Stimulated activated CD4-positive, alpha-beta T cell treated with anti-CD3 and anti-CD28 coated beads, Interleukin-2, amount 100 ng/mL, for 48 hours (primary cell): ENCODE measurements at regions not wholly inside any gene's neighbourhood (a gene's known extent, or its start where the extent isn't known, plus 50 kb on each side); places are given as distances from the start of the nearest gene placed in this dataset.
"Not testable (repeated sequence)": the region's sequence is repeated elsewhere in the genome, so short reads cannot be mapped to it uniquely, and the experiment has no call there.

Experiments used
- DNase-seq, 2 donors: peaks; one replicate each; pipeline ENCODE4 v3.0.0-alpha.2; 2020

DNA sequence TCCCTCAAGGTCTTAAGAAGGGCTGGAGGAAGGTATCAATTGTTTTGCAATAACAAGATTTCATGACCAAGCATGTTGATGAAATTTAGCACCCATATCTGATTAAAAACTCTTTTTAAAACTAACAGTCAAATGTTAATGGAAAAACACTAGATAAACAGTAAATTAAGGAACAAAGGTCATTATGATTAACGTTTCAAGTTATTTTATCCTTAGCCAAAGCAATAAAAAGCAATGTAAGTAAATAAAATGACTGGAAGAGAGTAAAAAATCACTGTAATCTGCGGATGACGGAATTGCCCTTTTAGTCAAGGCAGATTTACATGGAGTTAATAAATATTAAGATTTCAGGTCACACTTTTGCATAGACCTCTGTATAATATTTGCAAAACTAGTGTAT lies 179.5 kb upstream of the KLF6 start:
- no peak for DNase-seq

DNA sequence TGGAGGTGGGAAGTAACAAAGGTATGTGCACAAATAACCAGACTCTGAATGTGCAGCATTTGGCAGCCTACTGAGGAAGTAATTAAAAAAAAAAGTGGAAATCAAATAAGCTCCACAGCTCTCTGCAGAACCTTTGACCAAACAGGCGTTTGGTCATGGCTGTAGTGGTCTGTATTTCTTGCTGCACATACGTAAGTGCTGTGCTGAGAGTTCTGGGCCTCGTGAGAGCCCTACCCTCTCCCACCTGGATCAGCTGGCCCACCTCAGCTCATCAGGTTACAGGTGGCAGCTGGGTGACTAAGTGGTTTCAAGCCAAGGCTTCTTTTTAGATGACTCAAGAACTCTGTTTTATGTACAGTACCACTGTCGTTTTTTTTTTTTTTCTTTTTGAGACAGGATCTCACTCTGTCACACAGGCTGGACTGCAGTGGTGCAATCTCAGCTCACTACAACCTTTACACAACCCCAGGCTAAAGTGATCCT lies 178.2 kb upstream of the KLF6 start:
- DNase-seq, result no peak

DNA sequence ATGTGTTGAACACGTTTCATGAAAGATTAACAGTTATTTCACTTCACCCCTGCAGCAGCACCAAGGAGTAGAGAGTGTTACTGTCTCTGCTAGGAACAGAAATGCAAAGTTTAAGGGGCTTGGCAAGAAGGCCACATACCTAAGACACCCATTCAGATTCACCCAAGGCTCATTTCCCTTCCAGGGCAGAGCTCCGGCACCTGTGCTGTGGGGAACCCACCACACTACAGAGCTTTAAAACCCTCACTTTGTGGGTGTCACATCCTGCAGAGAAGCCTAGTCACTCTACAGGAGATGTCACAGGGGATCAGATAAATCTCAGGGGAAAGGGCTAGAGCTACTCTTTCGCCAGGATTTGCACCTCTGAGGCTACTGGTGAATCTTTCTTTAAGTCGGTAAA lies 176.1 kb upstream of the KLF6 start:
- no peak for DNase-seq

DNA sequence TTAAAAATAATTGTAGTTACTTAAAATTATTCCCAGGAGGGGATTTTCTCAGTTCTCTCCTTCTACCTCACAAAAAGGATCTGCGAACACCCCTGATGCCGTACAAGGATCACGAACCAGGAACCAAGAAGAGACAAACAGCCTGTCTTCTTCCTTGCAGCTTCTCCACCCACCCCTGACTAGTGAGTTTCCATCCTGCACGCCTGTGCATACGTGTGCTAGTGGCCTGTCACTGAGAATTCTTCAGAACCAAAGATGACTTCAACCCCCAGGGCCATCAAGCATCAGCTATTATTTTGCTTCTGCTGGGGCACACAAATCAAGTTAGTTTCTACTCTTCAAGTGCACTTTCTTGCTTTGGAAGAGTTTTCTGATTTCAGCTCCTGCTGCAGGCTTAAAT lies 175.5 kb upstream of the KLF6 start:
- DNase-seq, result no peak

DNA sequence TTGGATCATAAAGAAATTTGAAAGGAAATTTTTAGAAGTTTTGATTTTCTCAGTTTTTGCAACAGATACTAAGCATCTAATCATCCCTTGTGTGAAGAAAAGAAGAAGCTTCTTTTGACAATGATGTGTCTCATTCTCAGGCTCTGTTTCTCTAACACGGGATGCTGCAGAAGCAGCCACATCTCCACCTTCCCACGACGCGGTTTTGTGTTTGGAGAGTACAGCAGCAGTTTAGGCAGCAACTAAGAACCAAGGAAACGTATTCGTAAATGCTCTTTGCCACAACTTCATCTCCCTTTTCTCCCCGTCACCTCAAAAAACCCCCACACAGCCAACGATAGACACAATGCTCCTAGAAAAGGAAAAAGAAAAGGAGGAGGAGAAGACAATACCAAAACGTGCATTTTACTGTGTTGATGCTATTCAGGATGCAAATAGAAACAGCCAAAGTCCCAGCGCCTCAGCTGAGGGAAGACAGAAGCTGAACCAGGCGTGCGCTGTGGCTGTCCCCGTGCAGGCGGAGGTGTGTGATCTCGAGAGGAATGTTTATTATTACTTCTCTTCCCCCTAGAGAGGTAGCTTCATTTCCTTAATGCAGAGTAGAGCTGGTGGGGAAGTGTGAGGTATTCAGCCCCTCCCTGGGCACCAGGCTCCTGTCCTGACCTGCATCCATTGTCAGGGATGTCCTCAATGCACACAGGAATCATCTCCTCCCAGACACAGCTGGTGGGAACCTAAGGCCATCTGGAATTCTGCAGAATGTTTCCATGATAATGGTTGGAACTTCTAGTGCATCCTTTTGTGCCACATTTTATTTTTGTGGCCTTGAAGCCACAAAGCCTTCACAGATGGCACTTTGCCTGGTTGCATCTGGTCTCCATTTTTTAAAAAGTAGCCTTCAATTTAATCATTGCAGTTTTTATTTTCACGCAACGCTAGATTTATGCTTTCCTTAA lies 174.6 kb upstream of the KLF6 start:
- DNase-seq, result no peak

DNA sequence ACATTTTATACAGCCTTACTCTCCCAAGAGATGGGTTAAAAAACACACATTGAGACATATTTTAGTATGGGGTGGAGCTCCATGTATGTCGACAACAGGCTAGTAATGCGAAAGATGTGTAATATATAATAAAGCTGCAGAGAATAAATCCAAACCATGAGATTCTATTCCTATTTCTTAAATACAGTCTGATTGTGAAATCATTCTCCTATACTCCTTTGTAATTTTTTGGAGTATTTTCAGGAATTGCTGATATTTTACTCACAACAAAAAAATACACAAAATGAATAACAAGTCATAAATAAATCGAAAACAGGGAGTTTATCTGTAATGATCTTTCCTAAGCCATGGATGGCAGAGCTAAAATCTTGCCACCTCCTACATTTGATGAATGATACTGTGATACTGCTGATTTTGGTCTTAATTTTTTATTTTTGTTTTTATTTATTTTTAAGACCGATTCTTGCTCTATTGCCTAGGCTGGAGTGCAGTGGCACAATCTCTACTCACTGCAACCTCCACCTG lies 173.5 kb upstream of the KLF6 start:
- DNase-seq, result no peak

DNA sequence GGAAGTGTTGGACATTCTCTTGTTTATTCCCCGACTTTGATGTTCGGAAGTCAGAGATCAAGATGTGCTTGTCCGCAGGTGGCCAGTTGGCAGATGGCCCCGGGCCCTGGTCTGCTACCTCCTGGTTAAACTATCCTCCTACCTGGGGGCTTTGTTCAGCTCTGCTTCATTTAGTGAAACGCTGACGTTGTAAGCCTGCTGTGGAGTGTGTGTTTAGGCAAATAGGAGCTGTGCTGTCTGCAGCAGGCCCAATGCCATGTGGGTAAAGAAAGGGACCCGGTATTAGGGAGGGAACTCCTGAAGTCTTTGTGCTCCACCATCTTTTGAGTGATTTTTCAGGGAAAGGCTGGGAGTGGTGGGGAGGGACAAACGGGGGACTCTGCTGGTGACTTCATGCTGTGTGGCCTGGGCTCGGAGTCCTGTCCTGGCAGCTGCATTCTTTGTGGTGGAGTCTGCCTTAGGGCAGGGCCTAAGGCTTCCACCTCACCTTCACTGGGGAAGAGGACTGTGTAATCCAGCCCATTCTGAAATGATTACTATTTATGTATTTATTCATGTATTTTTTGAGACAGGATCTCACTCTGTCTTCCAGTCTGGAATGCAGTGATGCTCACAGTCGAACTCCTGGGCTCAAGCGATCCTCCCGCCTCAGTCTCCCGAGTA lies 171.1 kb upstream of the KLF6 start:
- no peak for DNase-seq

DNA sequence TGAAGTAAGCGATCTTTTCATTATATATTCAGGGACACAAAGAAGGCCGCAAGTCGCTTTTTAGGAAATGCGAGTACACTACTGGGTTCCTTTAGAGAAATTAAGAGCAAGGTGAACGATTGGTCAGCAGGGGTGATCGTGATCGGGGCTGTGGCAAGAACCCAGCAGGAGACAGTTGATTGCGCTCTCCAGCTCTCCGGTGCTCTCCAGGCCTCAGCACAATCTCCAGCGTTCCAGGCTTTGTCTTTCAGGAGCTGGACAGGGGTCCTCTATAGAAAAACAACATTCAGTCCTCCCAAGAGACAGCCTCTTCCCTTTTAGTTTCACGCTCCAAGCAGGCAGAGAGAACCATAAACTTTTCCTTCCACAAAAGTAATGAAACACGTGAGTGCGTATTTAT lies 170.5 kb upstream of the KLF6 start:
- DNase-seq, result no peak

DNA sequence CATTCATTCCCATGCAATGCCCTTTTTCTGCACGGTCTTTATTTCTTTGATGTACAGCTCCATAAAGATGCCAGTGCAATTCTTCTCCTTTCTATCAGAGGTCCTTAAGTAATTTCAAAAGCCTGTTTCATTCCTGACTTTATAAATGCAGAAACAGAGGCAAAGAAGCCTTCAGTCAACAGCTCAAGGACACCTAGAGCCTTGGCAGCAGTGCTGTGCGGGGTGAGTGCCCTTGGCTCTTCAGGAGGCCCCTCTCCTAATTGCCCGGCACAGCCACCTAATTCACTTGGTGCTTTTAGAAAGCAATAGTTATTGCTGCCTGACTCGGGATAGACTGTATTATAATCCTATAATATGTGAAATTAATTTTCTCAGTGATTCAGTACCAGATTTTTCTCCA lies 169.6 kb upstream of the KLF6 start:
- DNase-seq, result no peak

DNA sequence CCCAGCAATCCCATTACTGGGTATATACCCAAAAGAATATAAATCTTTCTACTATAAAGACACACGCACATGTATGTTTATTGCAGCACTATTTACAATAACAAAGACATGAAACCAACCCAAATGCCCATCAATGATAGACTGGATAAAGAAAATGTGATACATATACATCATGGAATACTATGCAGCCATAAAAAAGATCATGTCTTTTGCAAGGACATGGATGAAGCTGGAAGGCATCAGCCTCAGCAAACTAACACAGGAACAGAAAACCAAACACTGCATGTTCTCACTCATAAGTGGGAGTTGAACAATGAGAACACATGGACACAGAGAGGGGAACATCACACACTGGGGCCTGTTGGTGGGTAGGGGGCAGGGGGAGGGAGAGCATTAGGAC lies 169.0 kb upstream of the KLF6 start:
- not testable (repeated sequence) for DNase-seq

DNA sequence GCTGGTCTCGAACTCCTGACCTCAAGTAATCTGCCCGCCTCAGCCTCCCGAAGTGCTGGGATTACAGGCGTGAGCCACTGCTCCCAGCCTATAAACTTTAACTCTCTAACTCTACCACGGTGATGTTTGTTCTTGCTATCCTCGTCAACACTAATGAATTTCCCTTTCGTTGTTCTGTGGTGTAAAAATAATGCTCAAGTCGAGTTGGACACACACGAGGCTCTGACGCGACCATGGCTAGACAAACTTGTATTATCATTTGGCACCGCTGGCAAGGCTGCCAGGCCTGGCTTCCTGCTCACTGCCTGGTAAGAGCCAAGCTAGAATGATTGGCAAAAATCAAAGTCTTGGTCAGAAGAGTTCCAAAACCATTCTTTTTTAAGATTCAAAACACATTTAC lies 167.0 kb upstream of the KLF6 start:
- no peak for DNase-seq

DNA sequence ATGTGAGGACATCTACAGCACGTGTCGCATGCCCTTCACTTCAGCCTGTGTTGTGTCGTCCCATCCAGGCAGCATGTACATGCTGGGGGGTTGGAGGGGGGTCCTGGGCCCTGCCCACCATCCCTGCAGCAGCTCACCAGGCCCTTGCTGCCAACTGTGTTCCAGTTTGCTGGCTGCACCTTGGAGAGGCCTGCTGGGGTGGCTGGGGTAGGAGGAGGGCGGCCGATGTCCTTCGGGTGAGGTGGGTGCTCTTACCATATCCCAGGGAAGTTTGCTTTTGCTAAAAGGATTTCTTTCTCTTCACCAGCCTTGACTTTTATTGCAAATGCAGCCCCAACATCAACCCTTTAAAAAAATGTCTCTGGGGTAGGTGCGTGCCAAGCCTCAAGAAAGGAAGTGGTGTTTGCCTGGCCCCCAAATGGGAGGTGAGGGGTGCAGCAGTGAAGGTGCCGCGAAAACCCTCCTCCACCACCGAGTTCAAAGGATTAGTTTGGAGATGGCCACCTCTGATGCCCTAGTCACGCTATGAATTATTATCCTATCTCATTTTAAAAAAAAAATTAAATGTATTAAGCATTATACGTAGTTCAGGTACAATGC lies 165.8 kb upstream of the KLF6 start:
- DNase-seq, result no peak

DNA sequence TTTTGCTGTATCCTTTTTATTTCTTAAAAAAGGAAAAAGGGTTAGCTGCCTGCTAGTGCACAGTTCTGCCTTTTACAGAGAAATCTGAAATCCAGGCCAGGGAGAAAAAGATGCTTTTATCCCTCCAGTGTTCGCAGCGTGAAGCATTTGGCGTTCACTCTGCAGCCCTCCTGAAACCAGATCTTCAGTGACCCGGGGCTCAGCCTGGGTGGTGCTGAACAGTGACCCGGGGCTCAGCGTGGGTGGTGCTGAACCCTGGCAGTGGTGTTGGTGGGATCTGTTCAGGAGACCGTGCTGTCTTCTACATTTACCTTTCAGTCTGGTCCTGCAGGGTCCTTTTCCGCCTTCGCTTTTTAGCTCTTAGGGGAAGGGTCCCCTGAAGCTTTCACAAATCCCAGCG lies 164.7 kb upstream of the KLF6 start:
- no peak for DNase-seq

DNA sequence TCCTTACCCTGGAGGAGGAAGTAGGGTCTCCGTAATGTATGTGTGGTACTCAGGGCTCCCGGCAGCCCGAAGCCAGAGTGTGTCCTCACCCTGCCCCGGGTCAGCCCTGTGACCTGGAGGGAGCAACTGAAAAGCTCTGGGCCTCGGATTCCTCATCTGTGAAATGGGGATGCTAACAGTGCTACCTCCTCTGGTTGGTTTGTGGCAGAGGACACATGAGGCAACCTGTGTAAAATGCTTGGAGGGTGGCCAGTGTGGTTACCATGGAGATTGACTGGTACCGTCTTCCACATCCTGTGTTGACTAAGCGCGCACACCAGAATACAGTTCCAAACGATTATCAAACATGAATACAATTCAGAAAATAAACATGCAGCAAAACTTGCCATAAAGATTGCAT lies 163.8 kb upstream of the KLF6 start:
- DNase-seq, result peak; percentile 48 to 58

DNA sequence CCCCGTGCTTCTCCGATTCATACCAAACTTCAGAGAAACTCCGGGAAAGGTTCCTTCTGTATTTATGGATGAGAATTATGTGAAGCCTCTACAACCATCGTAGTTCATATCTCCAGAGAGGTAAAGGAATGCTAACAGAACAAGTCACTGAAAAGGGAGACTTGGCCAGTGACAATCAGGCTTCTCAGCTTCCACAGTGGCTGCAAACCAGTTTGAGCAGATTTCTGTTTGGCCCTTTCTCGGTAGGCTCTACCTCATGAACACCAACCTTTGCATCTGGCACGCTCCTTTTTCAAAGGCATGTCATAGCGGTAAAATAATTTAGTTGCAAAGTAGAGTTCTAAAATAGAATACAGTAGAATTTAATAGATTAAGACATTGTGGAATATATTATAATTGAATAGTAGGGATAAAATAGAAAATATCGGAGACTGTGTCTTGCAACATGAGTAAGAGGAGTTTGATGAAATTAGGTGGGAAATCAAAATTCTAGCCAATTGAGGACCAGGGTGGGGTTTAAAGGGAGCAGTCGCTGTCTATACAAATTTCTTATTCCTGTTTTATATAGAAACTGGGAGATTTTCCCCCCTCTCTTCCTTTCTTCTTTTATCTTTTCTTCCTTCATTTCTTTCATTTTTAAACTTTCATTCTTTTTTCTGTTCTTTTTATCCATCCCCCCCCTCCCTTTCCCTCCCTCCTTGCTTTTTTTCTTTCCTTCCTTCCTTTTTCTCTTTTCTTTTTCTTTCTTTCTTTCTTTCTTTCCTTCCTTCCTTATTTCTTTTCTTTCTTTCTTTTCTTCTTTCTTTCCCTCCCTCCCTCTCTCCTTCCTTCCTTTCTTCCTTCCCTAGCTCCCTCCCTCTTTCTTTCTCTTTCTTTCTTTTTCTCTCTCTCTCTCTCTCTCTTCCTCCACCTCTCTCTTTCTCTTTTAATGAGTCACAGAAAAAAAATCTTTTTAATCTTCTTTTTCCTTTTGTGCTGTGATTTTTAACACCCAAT lies 161.5 kb upstream of the KLF6 start:
- no peak for DNase-seq

DNA sequence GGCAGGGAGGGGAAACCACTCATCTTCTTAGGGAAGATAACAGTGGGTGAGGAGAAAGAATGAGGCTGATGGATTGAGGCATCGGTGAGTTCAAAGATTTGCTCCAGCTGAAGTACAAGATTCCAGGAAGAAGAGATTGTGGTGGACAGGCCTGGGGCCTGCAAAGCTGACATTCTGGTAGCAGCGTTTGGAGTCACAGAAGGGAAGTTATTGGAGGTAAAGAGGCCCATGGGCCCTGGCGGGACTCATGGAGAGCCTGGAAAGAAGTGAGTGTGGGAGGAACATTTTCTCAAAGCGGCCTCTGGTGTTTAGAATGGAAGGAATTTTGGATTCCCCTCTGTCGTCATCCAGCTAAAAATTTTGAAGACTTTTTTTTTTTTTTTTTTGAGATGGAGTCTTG lies 160.0 kb upstream of the KLF6 start:
- DNase-seq, result no peak

DNA sequence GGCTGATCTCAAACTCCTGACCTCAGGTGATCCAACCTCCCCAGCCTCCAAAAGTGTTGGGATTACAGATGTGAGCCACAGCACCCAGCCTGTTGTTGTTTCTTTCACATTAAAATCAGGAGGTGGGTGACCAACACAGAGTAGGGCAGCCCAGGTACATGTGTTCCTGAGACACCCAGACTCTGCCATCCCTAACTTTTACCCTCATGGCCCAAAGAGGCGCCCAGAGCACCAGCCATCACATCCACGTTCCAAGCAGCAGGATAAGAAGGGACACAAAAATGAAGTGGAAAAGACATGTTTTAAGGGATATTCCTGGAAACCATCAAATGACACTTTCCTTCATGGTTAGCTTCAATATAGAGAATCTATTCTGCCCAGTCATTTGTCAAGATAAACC lies 159.6 kb upstream of the KLF6 start:
- DNase-seq, result no peak

DNA sequence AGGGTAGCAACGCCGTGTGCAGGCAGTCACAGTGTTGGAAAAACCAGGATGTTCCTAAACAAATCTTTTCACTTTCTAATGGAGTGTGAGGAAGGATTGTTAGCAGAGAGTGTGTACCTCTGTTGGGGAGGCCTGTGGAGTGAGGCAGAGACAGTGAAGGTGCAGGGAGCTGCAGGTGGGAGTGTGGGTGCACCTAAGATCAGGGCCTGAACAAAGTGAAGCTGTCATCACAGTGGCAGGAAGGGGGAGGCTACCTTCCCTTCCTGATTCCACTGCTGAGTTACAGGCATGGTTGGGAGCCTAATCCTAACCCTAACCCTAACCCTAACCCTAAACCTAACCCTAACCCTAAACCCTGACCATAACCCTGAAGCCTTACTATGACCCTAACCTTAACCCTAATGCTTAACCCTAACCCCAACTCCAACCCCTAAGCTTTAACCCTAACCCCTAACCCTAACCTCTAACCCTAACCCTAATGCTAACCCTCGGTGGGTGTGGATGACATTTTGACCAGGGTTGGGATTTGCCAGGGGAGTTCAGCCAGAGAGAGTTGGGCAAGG lies 158.8 kb upstream of the KLF6 start:
- no peak for DNase-seq

DNA sequence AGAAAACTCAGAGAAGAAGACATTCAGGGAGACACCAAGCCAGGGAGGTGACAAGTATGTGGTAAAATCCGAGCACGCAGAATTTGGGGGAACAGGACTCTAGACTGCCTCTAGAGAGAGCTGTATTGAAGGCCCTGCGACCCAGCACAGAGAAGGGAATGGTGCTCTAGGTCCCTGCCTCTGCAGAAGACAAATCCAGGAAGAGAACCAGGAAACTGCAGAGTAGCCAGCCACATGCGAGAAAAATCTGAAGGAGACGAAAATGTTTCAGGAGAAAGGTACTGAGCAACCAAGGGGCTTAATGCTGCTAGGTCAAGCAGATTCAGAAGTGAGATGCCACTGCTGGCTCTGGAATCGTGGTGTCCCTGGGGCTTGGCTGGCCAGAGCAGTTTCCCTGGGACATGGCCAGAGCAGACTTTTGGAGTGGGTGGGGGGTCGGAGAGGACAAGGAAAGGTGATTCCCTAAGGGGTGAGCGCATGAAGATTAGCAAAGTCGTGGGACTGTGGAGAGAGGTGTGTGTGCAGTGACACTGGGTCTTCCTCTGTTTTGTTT lies 158.0 kb upstream of the KLF6 start:
- DNase-seq, result no peak

DNA sequence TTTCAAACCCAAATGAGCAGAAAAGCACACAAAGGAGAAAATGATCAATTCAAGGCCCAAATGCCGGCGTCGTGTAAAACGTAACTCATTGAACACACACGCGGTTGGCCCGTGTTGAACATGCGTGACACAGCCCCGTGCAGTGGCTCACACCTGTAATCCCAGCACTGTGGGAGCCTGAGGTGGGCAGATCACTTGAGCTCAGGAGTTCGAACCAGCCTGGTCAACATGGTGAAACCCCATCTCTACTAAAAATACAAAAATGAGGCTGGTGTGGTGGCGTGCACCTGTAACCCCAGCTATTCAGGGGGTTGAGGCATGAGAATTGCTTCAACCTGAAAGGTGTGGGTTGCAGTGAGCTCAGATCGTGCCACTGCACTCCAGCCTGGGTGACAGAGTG lies 156.7 kb upstream of the KLF6 start:
- no peak for DNase-seq

DNA sequence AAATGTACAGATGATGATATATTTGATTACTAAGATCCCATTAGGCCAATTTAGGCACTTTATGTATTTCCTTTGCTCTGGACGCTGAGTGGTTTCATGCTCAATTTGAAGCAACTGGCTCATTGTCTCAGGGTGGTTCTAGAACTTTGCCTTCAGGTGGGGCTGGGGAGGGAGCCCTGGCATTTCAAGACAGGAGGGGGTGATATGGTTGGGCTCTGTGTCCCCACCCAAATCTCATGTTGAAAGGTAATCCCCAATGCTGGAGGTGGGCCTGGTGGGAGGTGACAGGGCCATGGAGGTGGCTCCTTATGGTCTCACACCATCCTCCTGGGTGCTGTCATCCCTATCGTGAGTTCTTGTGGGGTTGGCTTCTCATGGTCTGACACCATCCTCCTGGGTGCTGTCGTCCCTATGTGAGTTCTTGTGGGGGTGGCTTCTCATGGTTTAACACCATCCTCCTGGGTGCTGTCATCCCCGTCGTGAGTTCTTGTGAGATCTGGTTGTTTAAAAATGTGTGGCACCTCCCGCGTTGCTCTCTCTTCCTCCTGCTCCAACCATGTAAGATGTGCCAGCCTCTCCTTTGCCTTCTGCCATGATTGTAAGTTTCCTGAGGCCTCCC lies 151.5 kb upstream of the KLF6 start:
- DNase-seq, result no peak
